ENCODE measurements at regions not wholly inside any gene's neighbourhood (a gene's known extent, or its start where the extent isn't known, plus 50 kb on each side); places are given as distances from the start of the nearest gene placed in this dataset.
"Not testable (repeated sequence)": the region's sequence is repeated elsewhere in the genome, so short reads cannot be mapped to it uniquely, and the experiment has no call there.

DNA sequence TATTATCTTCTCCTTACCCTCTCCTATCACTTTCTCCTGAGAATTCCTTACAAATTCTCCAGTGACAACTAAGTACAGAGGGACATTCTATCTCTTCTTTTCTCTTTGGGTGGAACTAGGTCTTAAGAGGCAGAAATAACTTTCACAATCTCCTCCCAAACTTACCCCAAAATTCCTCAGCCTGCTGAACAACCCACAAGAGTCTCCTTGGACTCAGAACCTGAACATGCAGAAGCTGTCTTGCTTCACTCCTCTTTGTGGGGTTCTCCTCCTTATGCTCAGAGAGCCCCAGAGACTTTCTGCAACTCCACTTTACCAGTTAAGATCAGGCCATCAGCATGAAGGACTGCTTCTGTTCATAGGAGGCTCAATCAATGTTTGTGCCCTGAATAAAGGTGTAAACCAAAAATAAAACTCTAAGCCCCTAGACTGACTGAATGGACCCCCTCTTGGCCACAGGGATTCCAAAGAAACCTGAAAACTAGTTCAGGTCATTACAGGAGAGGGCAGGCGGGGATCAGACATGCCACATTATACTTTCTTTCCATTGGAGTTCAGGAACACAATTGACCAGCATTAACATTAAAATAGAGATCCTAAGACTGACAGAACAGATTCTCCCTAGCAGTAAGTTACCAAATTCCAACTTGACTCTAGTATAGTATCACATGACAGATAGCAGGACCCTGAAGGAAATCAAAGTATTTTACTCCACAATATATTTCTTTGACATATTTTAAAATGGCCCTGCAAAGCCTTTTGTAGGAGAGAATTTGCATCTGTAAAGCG, 179.7 kb upstream of the FBXL17 start:
- ChIA-PET CTCF (no interaction called here), POLR2A (no interaction called here)
- TF ChIP-seq, protein P1, sequence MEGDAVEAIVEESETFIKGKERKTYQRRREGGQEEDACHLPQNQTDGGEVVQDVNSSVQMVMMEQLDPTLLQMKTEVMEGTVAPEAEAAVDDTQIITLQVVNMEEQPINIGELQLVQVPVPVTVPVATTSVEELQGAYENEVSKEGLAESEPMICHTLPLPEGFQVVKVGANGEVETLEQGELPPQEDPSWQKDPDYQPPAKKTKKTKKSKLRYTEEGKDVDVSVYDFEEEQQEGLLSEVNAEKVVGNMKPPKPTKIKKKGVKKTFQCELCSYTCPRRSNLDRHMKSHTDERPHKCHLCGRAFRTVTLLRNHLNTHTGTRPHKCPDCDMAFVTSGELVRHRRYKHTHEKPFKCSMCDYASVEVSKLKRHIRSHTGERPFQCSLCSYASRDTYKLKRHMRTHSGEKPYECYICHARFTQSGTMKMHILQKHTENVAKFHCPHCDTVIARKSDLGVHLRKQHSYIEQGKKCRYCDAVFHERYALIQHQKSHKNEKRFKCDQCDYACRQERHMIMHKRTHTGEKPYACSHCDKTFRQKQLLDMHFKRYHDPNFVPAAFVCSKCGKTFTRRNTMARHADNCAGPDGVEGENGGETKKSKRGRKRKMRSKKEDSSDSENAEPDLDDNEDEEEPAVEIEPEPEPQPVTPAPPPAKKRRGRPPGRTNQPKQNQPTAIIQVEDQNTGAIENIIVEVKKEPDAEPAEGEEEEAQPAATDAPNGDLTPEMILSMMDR (IDR thresholded peaks at IDR 0.05) = no peak
- H3K27me3 Mint-ChIP-seq = no peaks in the 10 kb centered on the region
- H3K4me1 Mint-ChIP-seq = no peaks in the 10 kb centered on the region
- no peaks in the 10 kb centered on the region for H3K36me3 Mint-ChIP-seq (ENCODE audit: low read depth)
- intact Hi-C loops (cut with micrococcal nuclease) = no loop called here
- H3K4me3 Mint-ChIP-seq = no peak overlapping the region
- no peaks in the 10 kb centered on the region for H3K9me3 Mint-ChIP-seq
- DNase-seq (no peak), ATAC-seq (ENCODE audit: low read depth) (no peak)
- no peak overlapping the region for H3K27ac Mint-ChIP-seq

DNA sequence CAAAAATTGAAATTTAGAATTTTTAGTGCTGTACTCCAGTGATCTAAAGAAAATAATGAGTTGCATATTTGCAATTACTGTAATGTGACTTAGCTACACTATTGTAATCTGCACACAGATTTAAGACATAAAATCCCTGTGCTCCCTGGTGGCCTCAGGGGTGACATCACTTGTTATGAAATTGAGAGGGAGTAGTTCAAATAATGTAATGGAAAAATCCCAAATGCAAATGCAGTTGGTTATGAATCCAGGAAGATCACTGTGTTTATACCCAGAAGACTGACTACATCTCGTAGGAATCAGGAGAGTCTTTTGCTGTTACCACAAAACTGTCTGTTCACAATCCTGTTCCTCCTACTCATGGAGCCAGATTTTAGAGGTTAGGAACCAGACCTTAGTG, 178.7 kb upstream of the FBXL17 start:
- intact Hi-C loops (cut with micrococcal nuclease) = no loop called here
- DNase-seq (no peak), ATAC-seq (ENCODE audit: low read depth) (no peak)
- H3K4me3 Mint-ChIP-seq = no peak overlapping the region
- TF ChIP-seq, protein P1 (IDR thresholded peaks at IDR 0.05) = no peak
- ChIA-PET CTCF (no interaction called here), POLR2A (no interaction called here)
- no peaks in the 10 kb centered on the region for H3K36me3 Mint-ChIP-seq (ENCODE audit: low read depth)
- H3K27me3 Mint-ChIP-seq = no peaks in the 10 kb centered on the region
- no peaks in the 10 kb centered on the region for H3K4me1 Mint-ChIP-seq
- H3K9me3 Mint-ChIP-seq = no peaks in the 10 kb centered on the region
- H3K27ac Mint-ChIP-seq = no peak overlapping the region

DNA sequence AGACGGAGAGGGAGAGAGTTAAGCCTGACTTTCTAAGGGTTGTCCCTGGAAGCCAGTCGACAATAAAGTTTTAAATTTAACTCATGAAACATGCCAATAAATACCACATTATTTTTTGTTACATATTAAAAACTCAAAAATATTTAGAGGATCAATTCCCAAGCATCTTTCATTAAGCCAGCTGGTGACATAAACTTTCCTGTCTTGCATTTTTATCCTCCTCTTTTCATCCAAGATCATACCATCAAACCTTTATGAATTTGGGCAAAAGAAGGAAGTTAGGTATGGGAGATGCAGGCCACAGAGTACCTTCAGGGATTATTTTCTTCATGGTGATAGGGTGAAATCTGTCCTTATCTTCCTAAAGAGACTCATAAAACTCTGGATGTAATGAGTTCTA, 178.3 kb upstream of the FBXL17 start:
- no peaks in the 10 kb centered on the region for H3K27me3 Mint-ChIP-seq
- no peaks in the 10 kb centered on the region for H3K36me3 Mint-ChIP-seq (ENCODE audit: low read depth)
- TF ChIP-seq, protein P1 (IDR thresholded peaks at IDR 0.05) = no peak
- H3K9me3 Mint-ChIP-seq = no peaks in the 10 kb centered on the region
- ATAC-seq (ENCODE audit: low read depth) (no peak), DNase-seq (no peak)
- ChIA-PET POLR2A (no interaction called here), CTCF (no interaction called here)
- H3K27ac Mint-ChIP-seq = no peak overlapping the region
- intact Hi-C loops (cut with micrococcal nuclease) = no loop called here
- H3K4me3 Mint-ChIP-seq = no peak overlapping the region
- H3K4me1 Mint-ChIP-seq = no peaks in the 10 kb centered on the region

DNA sequence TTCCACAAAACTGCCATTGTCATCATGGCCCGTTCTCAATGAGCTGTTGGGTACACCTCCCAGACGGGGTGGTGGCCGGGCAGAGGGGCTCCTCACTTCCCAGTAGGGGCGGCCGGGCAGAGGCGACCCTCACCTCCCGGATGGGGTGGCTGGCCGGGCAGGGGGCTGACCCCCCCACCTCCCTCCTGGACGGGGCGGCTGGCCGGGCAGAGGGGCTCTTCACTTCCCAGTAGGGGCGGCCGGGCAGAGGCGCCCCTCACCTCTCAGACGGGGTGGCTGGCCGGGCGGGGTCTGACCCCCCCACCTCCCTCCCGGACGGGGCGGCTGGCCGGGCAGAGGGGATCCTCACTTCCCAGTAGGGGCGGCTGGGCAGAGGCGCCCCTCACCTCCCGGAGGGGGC, 176.9 kb upstream of the FBXL17 start:
- DNase-seq; H3K9me3 Mint-ChIP-seq; H3K4me1 Mint-ChIP-seq; H3K36me3 Mint-ChIP-seq (ENCODE audit: low read depth); H3K4me3 Mint-ChIP-seq; intact Hi-C loops (cut with micrococcal nuclease); H3K27me3 Mint-ChIP-seq; ATAC-seq (ENCODE audit: low read depth); POLR2A ChIA-PET; H3K27ac Mint-ChIP-seq; CTCF ChIA-PET: not testable (repeated sequence)

DNA sequence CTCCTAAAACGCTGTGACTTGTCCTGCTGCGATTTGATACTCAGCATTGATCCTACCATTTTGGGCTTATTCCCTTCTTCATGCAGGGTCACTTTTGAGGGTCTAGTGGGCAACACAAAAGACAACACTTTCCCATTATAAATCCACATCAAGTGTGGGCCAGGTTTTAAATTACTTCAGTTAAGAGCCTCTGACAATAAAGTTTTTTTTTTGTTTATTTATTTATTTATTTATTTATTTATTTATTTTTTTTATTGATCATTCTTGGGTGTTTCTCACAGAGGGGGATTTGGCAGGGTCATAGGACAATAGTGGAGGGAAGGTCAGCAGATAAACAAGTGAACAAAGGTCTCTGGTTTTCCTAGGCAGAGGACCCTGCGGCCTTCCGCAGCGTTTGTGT, 176.2 kb upstream of the FBXL17 start:
- ATAC-seq (ENCODE audit: low read depth); POLR2A ChIA-PET; intact Hi-C loops (cut with micrococcal nuclease); H3K27me3 Mint-ChIP-seq; H3K27ac Mint-ChIP-seq; H3K9me3 Mint-ChIP-seq; CTCF ChIA-PET; H3K4me3 Mint-ChIP-seq; H3K36me3 Mint-ChIP-seq (ENCODE audit: low read depth); H3K4me1 Mint-ChIP-seq; DNase-seq: not testable (repeated sequence)

DNA sequence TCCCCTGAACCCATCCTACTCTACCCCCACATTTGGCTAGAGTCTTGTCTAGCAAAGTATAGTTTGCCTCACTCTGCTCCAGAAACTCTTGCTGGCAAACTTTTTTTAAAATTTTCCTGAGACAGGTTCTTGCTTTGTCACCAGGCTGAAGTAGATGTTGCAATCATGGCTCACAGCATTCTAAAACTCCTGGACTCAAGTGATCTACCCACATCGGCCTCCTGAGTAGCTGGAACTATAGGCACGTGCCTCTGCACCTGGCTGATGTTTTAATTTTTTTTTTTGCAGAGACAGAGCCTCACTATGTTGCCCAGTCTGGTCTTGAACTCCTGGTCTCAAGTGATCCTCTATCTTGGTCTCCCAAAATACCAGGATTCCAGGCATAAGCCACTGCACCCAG, 175.8 kb upstream of the FBXL17 start:
- Mint-ChIP-seq H3K36me3 (ENCODE audit: low read depth) (no peaks in the 10 kb centered on the region), H3K27me3 (no peaks in the 10 kb centered on the region), H3K4me1 (no peaks in the 10 kb centered on the region), H3K9me3 (no peaks in the 10 kb centered on the region), H3K4me3 (no peak overlapping the region), H3K27ac (no peak overlapping the region)
- ATAC-seq (ENCODE audit: low read depth) (no peak), DNase-seq (no peak)
- TF ChIP-seq, protein P1 (IDR thresholded peaks at IDR 0.05) = no peak
- intact Hi-C loops (cut with micrococcal nuclease) = no loop called here
- ChIA-PET CTCF (no interaction called here), POLR2A (no interaction called here)

Measured in activated B cell treated with CpG ODN at 0.5 μM for 24 hours (primary cell).